Choroid plexus epithelial cell (primary cell): ENCODE measurements at regions not wholly inside any gene's neighbourhood (a gene's known extent, or its start where the extent isn't known, plus 50 kb on each side); places are given as distances from the start of the nearest gene placed in this dataset.

Experiments used
- DNase-seq: peaks from one replicate; pipeline ENCODE4 v3.0.0-alpha.2; 2010; ENCODE audit warnings: low read depth
- H3K4me3 ChIP-seq: 2 replicates; pipeline ENCODE4 v1.5.1; 2011; ENCODE audit warnings: low read depth, mild to moderate bottlenecking, control low read depth, low read length, moderate library complexity
- TF ChIP-seq, protein P1 (sequence below): conservative IDR thresholded peaks from 2 replicates; pipeline ENCODE4 v1.5.1; 2011; ENCODE audit warnings: low read depth, mild to moderate bottlenecking, control low read depth, inconsistent platforms, low read length, moderate library complexity

DNA sequence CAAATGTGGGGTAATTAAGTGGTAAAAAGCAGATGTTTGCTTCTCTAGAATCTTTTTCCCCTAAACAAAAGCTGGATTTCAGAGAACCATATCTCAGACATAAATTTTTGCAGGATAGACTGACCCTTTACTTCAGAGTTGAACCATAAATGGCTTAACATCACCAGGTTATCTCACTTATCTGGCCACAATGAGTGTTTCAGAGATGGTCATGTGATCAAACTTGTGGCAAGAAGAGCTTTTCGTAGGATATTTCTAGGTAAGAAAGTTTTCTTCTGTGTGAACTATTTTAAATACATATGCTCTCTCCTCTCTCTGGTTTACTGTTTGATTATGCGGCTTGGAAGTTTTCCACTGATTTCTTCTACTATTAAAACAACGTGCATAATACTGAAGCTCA lies 270.2 kb upstream of the TFAP2D start:
- no peak overlapping the region for H3K4me3 ChIP-seq
- DNase-seq: no peak
- TF ChIP-seq, protein P1, sequence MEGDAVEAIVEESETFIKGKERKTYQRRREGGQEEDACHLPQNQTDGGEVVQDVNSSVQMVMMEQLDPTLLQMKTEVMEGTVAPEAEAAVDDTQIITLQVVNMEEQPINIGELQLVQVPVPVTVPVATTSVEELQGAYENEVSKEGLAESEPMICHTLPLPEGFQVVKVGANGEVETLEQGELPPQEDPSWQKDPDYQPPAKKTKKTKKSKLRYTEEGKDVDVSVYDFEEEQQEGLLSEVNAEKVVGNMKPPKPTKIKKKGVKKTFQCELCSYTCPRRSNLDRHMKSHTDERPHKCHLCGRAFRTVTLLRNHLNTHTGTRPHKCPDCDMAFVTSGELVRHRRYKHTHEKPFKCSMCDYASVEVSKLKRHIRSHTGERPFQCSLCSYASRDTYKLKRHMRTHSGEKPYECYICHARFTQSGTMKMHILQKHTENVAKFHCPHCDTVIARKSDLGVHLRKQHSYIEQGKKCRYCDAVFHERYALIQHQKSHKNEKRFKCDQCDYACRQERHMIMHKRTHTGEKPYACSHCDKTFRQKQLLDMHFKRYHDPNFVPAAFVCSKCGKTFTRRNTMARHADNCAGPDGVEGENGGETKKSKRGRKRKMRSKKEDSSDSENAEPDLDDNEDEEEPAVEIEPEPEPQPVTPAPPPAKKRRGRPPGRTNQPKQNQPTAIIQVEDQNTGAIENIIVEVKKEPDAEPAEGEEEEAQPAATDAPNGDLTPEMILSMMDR: no peak

DNA sequence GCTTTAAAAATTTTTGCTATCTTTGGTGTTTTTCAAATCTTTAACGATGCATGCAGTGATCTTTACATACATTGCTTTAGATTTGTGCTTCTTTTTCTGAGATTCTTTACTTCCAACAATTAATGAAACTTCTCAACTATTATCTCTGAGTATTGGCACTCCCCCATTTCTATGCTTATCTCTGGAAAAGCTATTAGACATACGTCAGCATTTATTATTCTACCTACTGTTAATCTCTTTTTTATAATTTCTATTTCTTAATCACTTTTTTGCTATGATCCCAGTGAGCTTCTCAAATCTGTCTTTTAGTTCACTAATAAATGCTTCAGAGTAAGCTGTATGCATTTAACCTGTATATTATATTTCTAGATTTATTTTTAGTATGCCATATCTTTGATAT lies 264.2 kb upstream of the TFAP2D start:
- DNase-seq: no peak
- no peak overlapping the region for H3K4me3 ChIP-seq
- TF ChIP-seq, protein P1: no peak

DNA sequence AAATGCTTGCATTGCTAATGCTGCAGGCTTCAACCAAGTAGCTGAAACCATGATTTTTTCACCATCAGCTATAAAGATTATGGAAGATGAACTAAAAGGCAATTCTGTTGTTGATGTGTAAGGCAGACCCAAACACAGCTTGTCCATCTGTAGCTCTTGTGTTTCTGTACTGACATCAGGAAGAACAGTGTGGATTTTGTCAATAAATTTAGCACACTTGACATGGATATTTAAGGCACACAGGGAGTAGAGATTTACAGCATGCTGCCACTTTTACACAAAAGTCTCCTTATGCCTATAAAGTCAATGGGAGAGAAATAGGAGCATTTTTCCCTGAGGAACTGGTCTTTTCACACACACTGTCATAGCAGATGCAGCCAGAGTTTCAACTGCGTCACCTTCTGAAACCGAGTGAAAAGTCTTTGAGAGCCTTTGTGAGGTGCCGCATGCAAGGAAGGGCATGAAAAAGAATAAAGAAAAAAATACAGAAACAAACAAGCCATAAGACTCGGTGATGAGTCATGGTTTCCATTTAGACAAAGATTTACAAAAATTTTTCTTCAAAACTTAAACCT lies 261.4 kb upstream of the TFAP2D start:
- TF ChIP-seq, protein P1: no peak
- no peak overlapping the region for H3K4me3 ChIP-seq
- no peak for DNase-seq

DNA sequence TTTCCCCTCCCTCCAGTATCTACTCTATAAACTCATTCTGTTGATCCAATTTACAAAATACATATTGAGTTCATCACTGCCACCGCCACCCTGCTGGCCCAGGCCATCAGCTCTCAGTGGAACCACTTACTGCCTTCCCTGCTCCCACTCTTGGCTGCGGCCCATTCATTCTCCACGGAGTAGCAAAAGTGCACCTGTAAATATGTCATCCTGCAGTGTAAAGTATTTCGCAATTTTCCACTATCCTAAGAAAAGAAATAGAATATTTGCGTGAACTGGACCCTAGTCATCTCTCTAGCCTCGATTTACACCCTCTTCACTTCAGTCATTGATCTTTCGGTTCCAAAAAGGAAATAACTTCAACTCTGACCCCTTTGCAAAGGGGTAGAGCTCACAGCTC lies 258.3 kb upstream of the TFAP2D start:
- TF ChIP-seq, protein P1: no peak
- no peak for DNase-seq
- no peak overlapping the region for H3K4me3 ChIP-seq

DNA sequence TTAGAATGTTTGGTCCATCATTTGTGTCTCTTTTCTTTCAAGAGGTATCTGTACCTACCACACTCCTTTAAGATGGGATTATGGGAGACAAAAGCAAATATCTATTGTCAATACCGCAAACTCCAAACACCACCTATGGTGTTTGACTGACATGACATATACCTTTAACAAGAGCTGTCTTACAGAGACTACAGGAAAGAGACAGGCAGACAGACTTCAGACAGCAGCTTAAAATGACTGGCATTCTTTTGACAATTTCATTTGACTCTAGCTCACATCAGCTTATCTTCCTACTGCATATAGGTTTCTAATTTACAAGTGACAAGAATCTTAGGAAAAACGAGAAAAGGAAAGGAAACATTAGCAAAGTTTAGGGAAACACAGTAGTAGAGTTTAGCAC lies 256.0 kb upstream of the TFAP2D start:
- DNase-seq: no peak
- H3K4me3 ChIP-seq: no peak overlapping the region
- TF ChIP-seq, protein P1: no peak

DNA sequence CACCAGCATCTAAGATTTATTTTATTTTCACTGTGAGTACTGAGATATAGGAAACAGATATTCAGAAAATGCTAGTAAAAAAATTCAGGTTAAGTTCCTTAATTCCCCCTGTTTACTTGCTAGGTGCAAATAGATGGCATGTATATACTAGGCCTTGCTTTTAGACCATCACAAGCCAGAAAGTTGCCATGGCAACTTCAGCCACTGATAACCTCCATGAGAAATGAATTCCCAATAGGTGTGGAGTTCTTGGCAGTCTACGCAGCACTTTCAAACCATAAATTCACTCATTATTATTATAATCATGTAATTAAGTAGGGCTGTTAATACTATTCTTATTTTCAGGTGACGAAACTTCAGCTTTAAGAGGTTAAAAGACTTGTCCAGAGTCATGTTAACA lies 251.6 kb upstream of the TFAP2D start:
- DNase-seq: no peak
- TF ChIP-seq, protein P1: no peak

DNA sequence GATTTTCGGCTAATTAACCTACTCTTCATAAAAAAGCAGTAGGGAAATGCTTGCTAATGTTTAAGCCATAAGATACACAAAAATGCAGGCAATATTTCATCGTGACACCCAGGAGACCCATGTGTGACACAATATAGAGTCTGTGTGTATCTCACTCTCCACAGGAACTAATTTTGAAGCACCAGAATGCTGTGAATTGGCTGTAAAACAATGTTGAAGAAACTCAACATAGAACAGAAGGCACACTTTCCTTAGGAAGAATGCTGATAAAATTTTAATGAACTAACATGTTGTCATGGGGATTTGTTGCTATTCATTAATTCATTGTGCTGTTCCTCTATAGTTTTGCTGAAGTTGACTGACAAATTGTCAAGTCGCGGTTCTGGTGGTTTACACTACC lies 249.4 kb upstream of the TFAP2D start:
- no peak for DNase-seq
- no peak overlapping the region for H3K4me3 ChIP-seq
- TF ChIP-seq, protein P1: no peak

More for the DNA sequence above, 251.6 kb upstream of the TFAP2D start:
- no peak overlapping the region for H3K4me3 ChIP-seq
